ENCODE measurements at regions not wholly inside any gene's neighbourhood (a gene's known extent, or its start where the extent isn't known, plus 50 kb on each side); places are given as distances from the start of the nearest gene placed in this dataset.
A peak's percentile ranks its signal among the peaks of the same experiment; 100 is the strongest.

- DNase-seq (ENCODE audit: extremely low spot score, unreplicated experiment): no peak
- Mint-ChIP-seq H3K4me3 (no peak overlapping the region), H3K27ac (no peak overlapping the region), H3K27me3 (no peaks in the 10 kb centered on the region), H3K36me3 (no peaks in the 10 kb centered on the region), H3K9me3 (no peaks in the 10 kb centered on the region), H3K4me1 (ENCODE audit: unreplicated experiment) (peaks cover 7% of the 10 kb centered on the region)
- TF ChIP-seq CTCF (conservative IDR thresholded peaks at IDR 0.05): no peak
Measured at GRCh38 chr4:148575577-148575976, 133.4 kb upstream of the NR3C2 start.

DNA sequence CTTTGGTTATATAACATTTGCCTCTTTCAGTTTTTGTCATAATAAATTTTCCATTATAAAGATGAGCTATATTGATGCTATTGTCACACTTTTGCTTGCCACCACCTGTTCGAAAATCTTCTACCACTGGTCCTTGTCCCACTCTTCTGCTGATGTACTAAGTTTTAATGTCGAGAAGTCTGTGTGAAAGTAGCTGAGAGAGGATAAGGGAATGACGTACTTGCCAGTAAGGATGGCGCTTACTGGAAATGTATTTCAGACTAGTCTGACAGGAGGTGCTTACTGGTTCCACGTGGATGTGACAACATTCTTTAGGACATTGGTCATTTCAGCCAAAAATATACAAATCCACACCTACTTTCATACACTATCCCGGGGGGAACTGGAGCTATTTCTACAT is 132.7 kb upstream of the NR3C2 start:
- peak overlapping the region; percentile 42 for H3K27ac Mint-ChIP-seq
- DNase-seq (ENCODE audit: extremely low spot score, unreplicated experiment): no peak
- peaks cover 7% of the 10 kb centered on the region for H3K4me1 Mint-ChIP-seq (ENCODE audit: unreplicated experiment)
- no peaks in the 10 kb centered on the region for H3K27me3 Mint-ChIP-seq
- TF ChIP-seq CTCF (conservative IDR thresholded peaks at IDR 0.05): no peak
- H3K4me3 Mint-ChIP-seq: no peak overlapping the region
- H3K36me3 Mint-ChIP-seq: no peaks in the 10 kb centered on the region
- H3K9me3 Mint-ChIP-seq: no peaks in the 10 kb centered on the region

GRCh38 chr4:148574502-148574901 is 132.3 kb upstream of the NR3C2 start:
- peak overlapping the region; percentile 42 for H3K27ac Mint-ChIP-seq
- peaks cover 7% of the 10 kb centered on the region for H3K4me1 Mint-ChIP-seq (ENCODE audit: unreplicated experiment)
- H3K27me3 Mint-ChIP-seq: no peaks in the 10 kb centered on the region
- no peak for DNase-seq (ENCODE audit: extremely low spot score, unreplicated experiment)
- no peaks in the 10 kb centered on the region for H3K9me3 Mint-ChIP-seq
- no peak for TF ChIP-seq CTCF (conservative IDR thresholded peaks at IDR 0.05)
- no peak overlapping the region for H3K4me3 Mint-ChIP-seq
- no peaks in the 10 kb centered on the region for H3K36me3 Mint-ChIP-seq

GRCh38 chr4:148574066-148574465 is 131.9 kb upstream of the NR3C2 start:
- Mint-ChIP-seq H3K9me3 (no peaks in the 10 kb centered on the region), H3K27ac (no peak overlapping the region), H3K27me3 (no peaks in the 10 kb centered on the region), H3K4me3 (no peak overlapping the region), H3K36me3 (no peaks in the 10 kb centered on the region), H3K4me1 (ENCODE audit: unreplicated experiment) (peaks cover 7% of the 10 kb centered on the region)
- no peak for DNase-seq (ENCODE audit: extremely low spot score, unreplicated experiment)
- TF ChIP-seq CTCF (conservative IDR thresholded peaks at IDR 0.05): no peak

DNA sequence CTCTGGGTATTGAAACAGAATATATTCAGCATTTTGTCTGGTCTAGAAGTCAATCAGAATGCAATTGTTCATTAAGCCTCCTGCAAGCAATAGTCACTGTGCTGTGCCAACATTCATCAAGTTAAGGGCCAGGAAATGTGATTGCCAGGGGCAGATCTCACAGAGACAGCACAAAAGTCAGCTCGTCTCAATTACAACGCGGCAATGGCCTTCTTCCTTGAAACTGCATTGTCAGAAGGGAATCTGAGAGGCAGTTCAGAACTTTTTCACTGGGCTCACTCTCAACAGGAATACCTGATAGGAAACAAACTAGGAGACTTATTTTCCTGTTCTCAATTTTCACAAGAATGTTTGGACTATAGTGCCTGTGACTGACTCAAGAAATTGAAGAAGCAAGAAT is 131.1 kb upstream of the NR3C2 start:
- Mint-ChIP-seq H3K4me3 (no peak overlapping the region), H3K27me3 (no peaks in the 10 kb centered on the region), H3K4me1 (ENCODE audit: unreplicated experiment) (peaks cover 7% of the 10 kb centered on the region), H3K27ac (no peak overlapping the region), H3K36me3 (no peaks in the 10 kb centered on the region), H3K9me3 (no peaks in the 10 kb centered on the region)
- no peak for TF ChIP-seq CTCF (conservative IDR thresholded peaks at IDR 0.05)
- DNase-seq (ENCODE audit: extremely low spot score, unreplicated experiment): no peak

DNA sequence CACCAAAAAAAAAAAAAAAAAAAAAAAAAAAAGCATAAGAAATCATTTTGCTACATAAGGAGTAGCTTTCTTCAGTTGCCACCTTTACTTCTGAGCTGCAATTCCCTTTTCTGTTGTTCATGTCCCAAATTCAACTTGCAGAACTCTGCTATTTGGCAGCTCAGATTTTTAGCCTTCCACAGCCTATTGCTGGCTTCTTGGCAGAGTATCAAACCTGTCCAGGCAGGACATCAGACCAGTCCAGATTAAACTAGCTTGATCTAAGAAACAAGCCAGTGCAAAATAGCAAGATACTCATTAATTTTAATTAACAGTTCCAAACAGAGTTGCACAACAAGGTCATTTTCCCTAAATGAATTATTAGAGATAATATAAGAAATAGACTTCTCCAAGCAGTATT is 123.6 kb upstream of the NR3C2 start:
- no peak for DNase-seq (ENCODE audit: extremely low spot score, unreplicated experiment)
- Mint-ChIP-seq H3K27me3 (peaks cover 3% of the 10 kb centered on the region), H3K27ac (no peak overlapping the region), H3K4me3 (no peak overlapping the region), H3K9me3 (no peaks in the 10 kb centered on the region), H3K36me3 (peaks cover 4% of the 10 kb centered on the region), H3K4me1 (ENCODE audit: unreplicated experiment) (no peaks in the 10 kb centered on the region)
- no peak for TF ChIP-seq CTCF (conservative IDR thresholded peaks at IDR 0.05)
